ENCODE measurements at regions not wholly inside any gene's neighbourhood (a gene's known extent, or its start where the extent isn't known, plus 50 kb on each side); places are given as distances from the start of the nearest gene placed in this dataset.

GRCh38 chr4:19580095-19580494, 671.6 kb upstream of the SLIT2 start:
- no peak for TF ChIP-seq MXI1 (IDR thresholded peaks at IDR 0.05; ENCODE audit: low read depth, low read length)
- TF ChIP-seq ZBTB33 (IDR thresholded peaks at IDR 0.05), result no peak
- no peak for TF ChIP-seq EZH2 (IDR thresholded peaks at IDR 0.05; ENCODE audit: borderline replicate concordance, control insufficient read depth, low read depth, low read length)
- TF ChIP-seq, protein P1, sequence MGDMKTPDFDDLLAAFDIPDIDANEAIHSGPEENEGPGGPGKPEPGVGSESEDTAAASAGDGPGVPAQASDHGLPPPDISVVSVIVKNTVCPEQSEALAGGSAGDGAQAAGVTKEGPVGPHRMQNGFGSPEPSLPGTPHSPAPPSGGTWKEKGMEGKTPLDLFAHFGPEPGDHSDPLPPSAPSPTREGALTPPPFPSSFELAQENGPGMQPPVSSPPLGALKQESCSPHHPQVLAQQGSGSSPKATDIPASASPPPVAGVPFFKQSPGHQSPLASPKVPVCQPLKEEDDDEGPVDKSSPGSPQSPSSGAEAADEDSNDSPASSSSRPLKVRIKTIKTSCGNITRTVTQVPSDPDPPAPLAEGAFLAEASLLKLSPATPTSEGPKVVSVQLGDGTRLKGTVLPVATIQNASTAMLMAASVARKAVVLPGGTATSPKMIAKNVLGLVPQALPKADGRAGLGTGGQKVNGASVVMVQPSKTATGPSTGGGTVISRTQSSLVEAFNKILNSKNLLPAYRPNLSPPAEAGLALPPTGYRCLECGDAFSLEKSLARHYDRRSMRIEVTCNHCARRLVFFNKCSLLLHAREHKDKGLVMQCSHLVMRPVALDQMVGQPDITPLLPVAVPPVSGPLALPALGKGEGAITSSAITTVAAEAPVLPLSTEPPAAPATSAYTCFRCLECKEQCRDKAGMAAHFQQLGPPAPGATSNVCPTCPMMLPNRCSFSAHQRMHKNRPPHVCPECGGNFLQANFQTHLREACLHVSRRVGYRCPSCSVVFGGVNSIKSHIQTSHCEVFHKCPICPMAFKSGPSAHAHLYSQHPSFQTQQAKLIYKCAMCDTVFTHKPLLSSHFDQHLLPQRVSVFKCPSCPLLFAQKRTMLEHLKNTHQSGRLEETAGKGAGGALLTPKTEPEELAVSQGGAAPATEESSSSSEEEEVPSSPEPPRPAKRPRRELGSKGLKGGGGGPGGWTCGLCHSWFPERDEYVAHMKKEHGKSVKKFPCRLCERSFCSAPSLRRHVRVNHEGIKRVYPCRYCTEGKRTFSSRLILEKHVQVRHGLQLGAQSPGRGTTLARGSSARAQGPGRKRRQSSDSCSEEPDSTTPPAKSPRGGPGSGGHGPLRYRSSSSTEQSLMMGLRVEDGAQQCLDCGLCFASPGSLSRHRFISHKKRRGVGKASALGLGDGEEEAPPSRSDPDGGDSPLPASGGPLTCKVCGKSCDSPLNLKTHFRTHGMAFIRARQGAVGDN (IDR thresholded peaks at IDR 0.05), result no peak
- TF ChIP-seq EP300 (IDR thresholded peaks at IDR 0.05; ENCODE audit: borderline replicate concordance in 1 of 2, control insufficient read depth in 1 of 2, low read depth in 2 of 2, low read length in 2 of 2), result no peak
- no peak for TF ChIP-seq CTCF (IDR thresholded peaks at IDR 0.05 in 2 of 3, conservative IDR thresholded peaks at IDR 0.05 in 1 of 3; ENCODE audit: control insufficient read depth in 2 of 3, extremely low read depth in 1 of 3, insufficient read depth in 1 of 3, low read depth in 3 of 3, low read length in 3 of 3)
- no peak for TF ChIP-seq REST (IDR thresholded peaks at IDR 0.05; ENCODE audit: low read depth, low read length)

Data from GM12878 (cell line).